ENCODE measurements at regions not wholly inside any gene's neighbourhood (a gene's known extent, or its start where the extent isn't known, plus 50 kb on each side); places are given as distances from the start of the nearest gene placed in this dataset.
"Not testable (repeated sequence)": the region's sequence is repeated elsewhere in the genome, so short reads cannot be mapped to it uniquely, and the experiment has no call there.

DNA sequence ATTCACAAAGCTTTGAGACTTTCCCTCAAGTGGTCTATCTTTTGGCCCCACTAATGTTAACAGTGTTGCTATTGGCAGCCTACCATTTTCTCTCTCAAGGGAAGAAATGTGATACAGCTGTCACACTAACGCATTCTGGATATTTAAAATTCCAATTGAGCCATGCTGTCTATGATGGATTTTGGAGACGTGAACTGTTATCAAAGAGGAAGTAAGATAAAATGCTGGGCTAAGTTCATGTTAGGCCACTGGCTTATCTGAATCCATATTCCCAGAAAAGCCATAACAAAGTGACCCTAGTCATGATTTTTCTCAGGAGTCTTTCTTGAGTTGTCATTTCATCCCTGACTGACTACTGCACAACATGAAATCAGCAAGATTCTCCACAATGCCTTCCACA, 200.2 kb downstream of the PHLDA1 start:
- no peak for DNase-seq

DNA sequence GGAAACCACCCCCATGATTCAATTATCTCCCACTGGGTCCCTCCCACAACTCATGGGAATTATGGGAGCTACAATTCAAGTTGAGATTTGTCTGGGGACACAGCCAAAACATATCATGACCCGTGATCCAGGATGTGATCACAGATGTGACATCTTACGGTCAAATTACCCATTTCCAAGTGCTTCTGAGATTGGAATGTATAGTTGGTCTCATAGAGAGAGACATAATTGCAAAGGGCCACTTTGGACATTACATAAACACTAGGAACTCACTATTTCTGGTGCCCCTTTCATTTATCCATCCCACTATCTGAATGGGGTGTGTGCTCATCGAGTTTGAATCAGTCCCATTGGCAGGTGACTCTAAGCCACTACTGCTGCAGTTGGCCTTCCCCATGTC, 204.5 kb downstream of the PHLDA1 start:
- DNase-seq: no peak

DNA sequence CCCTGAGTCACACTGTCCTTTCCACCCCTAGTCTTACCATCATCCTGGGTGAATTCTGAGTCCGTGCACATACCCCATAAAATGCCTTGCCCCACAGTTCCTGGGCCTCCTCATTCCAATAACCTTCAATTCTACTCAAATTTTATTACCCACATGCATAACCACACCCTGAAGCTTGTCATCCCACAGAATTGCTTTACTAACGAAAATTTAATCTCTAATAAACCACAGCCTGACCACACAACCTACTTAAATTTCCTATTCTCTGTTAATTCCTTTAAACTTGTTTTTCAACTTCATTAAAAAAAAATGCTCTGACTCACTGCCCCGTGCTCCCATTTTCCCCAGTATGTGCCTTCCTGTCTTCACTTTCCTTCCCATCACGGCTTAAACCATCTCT, 205.9 kb downstream of the PHLDA1 start:
- DNase-seq: no peak

DNA sequence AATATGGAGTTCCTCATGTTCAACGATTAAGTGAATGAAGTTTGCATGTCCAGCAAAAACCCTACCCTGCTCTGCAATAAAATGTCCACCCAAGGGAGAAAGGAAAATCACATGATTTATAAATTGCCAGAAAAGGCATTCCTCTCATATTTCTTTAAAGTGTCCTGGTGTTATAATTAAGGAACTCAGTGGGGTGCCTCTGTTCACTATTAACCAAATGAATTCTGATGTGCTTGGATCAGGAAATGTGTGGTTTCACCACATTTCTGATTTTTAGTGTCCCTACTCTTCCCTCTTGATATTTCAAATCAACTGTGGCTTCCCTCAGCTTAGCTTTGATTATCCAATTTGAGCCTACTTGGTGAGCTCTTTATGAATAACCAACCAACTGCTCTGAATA, 208.1 kb downstream of the PHLDA1 start:
- DNase-seq: no peak

DNA sequence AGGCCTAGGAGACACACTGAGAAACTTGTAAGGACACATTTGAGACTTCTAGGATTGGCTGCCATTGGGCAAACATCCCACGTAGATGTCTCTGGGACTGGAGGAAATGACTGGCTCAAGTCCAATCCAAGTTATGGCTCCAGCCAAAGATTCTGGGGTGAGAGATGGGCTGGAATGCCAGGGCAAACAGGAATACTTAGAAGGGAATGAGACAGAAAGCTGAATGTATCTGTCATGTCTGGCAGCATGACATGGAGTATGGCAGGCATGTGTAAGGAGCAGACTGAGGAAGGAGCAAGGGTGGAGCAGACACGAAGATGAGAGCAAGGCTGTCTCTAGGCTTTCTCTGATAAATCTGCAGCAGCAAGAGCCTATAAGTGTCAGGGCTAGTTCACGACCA, 209.2 kb downstream of the PHLDA1 start:
- DNase-seq: no peak

DNA sequence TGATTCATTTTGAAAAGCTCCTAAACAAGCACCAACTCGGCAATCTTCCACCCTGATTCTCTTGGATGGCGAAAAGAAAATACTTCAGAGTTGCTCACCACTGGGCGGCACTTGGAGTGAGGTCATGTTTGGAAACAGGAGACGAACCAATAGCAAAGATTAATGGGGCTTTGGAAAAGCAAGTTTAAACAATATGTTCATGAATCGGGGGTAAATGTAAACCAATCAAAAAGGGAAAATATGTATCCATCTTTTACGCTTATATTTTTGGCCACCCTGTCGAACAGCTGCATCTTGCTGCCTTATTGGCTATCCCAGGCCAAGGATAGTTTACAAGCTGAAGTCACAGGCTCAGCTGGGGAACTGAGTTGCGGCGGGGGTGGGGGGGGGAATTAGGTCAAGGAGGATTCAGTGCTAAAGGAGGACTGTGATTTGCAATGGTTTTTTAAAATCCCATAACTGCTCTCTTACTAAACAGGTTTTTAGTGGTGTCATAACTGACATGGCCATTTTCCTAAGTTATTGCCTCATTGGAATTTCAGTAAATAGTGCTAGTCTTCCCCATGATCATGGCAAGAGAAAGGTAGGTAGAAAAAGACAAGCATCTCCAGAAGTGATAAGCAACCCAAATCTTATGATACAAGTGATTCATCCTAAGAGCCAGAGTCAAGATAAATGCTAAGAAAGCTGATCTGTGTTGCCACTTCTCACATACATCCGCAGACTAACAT, 210.6 kb downstream of the PHLDA1 start:
- no peak for DNase-seq

DNA sequence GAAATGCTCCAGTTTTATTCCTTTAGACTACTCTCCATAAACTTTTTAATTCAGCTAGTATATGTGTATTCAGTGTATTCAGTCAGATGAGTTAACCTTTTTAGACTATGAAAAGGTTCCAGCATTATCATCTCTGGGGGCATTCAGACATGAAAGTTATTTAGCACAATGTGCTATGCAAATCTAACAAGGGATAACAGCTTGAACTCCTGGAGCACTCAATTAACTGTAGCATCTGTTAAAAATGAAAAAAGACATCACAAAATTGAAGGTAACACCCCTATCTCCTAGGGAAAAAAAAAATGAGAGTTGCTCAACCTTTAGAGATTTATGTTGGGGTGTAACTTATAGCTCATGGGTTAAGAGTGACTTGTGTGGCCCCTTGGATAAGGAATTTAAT, 211.5 kb downstream of the PHLDA1 start:
- no peak for DNase-seq

DNA sequence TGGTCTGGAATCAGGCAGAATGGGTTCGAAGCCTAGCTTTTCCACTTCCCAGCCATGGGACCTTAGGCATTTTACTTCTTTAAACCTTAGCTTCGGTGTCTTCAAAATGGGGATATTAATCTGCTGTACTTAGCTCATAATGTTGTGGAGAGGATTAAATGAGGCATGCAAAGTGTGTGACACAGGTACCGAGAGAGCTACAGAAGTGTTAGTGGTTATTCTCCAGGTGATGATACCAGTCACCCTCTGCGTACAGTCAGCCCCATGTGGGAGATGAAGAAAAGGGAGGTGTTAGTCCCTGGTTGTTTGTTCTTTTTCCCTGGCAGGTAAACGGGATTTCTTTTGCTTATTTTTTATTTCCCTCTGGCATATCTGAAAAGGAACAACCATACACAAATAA, 212.1 kb downstream of the PHLDA1 start:
- DNase-seq: no peak

DNA sequence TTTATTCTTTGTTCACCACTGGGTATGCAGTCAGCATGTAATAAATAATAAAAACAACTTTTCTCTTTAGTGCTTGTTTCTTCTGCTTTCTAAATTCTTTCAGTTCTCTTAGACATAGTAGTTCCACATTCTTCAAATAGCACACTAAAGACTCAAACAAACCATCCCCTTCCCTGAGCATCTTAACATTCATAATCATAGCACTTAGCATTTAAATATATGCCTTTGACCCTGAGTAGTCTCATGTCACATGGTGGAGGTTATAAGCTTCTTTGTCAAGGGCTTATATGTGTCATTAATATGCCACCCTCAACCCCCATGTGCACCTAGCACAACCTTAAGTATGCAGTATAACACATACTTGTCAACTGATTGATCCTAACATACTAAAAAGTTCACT, 212.7 kb downstream of the PHLDA1 start:
- no peak for DNase-seq

DNA sequence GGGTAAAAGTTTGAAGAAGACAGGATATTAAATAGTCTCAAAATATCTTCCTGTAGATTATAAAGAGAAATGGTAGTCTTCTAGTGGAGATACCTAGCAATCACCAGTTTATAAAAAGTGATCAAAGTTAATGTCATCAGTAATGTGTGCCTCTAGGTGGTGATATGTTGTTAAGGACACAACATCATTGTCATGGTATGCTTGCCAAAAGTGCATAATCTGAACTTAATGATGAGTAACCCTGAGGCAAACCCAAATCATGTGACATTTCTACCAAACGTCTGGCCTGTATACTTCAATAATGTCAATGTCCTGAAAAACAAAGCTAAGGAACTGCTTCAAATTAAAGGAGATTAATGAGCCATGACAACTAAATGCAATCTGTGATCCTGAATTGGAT, 214.7 kb downstream of the PHLDA1 start:
- peak; percentile 22 for DNase-seq

DNA sequence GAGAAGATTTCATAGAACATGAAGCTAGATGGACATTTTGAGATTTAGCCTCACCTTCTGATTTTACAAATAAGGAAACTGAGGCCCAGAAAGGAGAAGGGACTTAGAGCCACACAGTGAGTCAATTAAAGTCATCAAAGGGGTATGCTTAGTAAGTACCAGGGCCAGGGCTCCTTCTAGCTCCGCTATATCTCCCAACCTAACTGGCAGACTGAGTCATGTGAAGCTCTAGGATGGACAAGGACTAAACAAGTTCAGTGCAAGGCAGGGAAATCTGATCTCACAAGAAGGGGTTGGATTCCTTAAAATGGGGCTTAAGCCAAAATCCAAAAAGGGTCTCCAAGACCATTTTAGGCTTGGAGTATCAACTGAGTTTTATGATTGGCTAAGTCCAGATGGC, 215.8 kb downstream of the PHLDA1 start:
- DNase-seq: no peak

DNA sequence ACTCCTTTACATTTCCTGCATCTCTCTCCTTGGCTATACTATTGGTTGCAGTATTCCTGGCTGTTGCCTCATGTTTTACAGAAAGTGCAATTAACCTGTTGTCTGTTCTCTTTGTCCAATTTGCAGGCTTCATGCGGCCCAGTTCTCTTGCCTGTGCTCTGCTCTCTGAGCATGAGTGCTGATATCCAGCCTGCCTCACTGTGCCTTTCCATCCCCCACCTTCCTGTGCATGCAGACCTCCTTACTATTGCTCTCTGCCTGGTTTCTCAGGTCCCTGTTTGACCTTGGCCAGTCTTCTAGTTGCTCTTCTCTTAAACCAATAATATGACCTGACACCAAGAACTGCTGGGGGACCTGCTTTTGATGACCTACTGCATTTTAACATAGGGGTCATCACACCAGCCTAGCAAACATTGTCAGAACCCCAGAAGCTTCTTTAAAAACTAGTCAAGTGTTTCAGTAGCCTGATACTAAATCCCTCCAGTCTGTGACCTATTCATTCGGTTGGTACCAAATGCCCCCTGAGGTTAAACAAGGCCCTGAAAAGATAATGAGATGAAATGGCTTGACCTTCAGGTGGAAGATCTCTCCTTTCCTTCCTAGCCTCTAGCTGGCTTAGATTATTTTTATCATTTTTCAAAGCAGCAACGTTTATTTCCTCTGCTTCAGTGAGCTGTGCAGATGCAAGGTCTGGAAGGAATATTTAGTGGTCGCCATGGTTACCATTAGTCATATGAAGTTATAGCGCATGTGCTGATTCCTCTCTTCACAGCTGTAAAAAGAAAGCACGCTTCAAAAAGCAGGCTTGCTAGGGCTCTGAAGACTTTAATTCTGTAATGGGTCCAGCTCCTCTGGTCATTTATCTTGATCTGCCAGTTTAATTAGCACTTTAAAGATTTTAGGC, 216.5 kb downstream of the PHLDA1 start:
- no peak for DNase-seq

DNA sequence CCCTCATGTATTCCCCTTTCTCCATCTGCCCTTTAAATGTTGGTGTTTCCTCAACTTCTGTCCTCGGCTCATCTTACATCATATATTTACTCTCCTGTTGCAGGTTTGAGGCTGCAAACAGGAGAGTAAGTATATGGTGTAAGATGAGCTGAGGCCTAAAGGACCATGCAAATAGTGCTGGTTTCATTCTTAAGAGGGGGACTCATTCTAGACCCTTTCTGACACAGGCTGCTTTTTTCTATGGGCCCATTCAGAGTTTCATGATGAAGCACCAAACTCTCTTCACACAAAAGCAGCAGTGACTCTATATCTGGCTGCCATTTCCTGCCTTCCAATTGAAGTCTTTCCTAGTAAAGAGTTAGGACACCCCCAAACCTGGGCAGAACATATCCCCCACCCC, 218.5 kb downstream of the PHLDA1 start:
- no peak for DNase-seq

DNA sequence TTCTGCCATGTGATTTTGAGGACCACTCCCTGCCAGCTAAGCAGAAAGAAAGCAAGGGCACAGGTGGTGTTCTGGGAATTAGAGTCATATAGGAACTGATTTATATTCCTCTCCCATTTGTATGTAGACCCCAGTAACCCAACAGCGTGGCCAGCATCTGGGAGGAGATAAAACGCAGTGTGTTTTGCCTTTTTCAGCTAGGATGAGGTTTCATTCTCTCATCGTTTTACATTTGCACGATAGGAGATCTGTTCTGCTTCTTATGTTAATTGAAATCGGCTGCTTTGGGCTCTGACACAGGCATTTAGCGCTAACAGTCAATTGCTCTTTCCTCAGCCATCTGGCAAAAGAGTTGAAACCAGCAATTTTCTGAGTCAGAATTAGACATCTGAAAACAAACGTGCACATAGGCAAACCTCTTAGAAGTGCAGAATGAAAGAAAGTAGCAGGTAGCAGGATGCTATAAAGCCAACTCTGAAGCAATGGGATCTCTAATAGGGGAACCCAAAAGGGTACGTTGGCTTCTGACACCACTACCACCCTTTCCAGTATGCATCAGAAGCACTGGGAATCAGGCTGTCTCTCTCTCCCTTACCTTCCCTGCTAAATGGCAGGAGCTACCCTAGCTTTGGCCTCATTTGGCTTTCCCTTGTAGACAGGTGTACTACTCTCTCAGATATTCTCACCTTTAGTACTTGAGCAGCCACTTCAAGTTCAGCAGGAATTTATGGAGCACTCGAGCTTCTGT, 219.1 kb downstream of the PHLDA1 start:
- peak; percentile 15 for DNase-seq

DNA sequence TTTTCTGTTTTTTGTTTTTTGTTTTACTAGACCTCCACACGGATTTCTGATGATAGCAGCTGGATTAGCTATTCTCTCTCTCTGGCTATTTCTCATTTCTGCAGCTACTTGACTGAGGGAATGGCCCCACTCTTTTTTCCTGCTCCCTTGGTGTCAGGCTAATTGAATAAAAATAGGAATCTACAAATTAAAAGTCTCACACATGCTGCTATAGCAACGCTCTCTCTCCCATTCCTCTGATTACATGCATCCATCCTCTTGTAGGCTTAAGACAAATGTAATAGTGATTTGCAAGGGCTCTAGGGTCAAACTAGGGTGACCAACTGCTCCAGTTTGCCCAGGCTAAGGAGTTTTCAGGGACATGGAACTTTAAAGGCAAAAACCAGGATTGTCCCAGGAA, 221.8 kb downstream of the PHLDA1 start:
- no peak for DNase-seq

DNA sequence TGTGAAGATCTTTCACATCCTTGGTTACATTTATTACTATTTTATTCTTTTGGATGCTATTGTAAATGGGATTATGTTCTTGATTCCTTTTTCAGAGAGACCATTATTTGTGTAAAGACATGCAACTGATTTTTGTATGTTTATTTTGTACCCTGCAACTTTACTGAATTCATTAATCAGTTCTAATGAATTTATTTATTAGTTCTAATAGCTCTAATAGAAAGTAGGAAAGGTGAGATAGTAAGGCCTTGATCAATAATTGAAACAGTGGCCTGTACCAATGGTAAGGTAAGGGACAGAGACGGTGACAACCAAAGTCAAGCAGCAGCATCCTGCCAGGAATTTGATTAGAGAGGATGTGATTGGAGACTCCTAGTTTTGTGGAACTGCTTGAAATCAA, 224.1 kb downstream of the PHLDA1 start:
- no peak for DNase-seq

DNA sequence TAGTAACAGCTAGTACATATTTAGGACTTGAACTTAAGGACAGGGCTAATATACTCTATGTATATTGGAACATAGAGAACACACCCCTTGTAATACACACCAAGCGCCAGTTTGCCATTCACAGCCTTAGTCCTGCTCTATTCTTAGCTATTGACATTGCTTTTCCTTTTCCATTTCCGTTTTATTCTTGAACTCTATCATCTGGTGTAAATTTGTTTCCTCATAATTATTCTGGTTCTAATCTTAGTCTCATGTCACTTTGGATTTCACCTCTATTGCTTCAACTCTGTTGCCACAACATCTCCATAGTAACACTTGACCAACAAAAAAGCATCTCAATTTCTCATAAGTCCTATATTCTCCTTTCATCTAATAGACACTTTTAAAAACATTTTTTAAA, 225.7 kb downstream of the PHLDA1 start:
- no peak for DNase-seq

DNA sequence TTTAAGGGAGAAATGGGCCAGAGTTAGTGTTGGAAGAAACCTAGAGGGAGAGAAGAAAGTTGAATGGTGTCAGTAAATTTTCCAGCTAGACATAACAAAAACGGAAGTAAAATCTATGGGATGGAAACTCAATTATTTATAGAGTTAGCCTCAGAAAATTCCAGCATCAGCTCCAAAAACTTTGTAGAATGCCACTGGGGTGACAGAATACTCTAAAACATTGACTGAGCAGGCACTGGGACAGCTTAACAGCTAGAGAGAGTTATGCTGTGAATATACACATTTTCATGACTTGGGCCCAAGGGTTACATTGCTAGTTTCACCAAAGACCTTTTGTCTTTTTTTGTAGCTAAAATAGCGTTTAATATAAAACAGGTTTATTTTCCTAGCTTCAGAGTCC, 226.3 kb downstream of the PHLDA1 start:
- no peak for DNase-seq

DNA sequence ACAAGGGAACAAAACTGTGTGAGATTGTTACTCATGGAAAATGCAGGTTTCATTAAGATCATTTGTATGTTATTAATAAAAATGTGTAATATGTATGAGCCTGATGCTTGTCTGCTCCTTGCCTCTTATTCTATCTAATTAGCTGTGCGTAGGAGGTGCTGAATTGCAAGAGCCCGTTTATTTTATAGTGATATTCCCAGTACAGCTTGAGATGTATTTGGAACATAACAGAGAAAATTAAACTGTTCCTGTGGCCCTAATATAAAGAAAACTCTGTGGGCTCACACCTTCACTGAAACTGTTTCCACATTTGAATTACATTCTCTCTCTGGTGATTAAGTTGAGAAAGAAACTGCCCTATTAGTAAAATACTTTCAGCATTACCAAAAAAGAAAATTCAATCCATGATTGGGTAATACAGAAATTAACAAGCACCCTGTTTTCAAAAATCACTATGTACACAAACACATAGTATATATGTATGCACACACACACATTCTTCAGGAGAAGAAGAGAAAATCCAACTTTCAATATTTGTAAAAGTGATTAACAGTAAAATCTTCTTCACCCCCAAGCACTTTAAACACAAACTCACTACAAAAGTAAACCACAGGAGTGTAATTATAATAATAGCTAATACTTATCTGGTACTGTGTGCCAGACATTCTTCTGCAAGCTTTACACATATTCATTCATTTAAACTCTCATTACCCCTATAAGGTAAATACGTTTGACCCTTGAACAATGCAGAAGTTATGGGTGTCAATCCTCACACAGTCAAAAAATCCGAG, 233.2 kb downstream of the PHLDA1 start:
- no peak for DNase-seq

DNA sequence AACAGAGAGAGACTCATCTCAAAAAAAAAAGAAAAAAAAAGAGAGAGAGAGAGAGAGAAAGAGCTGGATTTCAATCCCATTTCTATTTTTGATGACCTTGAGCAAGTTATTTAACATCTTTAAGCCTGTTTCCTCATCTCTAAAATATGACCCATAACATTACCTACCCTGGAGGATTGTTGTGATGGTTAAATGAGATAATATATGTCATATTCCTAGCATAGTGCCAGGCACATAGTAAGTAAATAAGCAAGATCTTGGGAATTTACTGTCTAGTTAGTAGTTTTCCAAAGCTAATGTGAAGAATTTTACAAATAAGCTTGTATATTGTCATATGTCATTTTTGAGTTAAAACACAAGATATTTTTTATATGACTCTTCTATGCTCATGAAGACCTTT, 236.5 kb downstream of the PHLDA1 start:
- DNase-seq: no peak

DNA sequence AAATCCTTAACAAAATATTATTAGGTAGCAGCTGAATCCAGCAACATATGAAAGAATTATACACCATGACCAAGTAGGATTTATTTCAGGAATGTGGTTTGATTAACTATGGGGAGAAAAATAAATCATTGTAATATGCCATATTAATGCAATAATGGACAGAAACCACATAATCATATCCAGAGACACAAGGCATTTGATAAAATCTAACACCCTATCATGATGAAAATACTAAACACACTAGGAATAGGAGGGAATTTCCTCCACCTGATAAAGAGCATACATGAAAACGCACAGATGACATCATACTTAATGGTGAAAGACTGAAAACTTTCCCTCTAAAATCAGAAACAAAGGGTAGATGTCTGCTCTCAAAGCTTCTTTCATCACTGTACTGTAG, 238.9 kb downstream of the PHLDA1 start:
- DNase-seq: no peak

DNA sequence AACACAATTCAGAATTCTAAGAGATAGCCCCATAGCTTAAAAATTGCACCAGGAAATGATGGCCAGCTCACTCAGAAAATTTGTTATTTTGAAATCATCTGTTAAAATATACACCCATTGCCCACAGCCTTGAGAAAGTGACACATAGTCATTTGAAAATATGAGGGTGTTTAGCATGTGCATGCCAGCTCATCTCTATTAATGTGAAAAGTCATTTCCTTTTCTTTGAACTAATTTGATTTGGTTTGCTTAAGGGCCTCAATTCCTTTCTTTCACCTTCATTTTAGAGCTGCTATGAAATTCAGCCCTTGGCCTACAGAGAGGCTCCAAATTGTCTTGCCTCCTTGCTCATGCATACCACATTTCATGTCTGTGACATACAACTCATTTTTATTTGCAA, 241.4 kb downstream of the PHLDA1 start:
- DNase-seq: no peak

DNA sequence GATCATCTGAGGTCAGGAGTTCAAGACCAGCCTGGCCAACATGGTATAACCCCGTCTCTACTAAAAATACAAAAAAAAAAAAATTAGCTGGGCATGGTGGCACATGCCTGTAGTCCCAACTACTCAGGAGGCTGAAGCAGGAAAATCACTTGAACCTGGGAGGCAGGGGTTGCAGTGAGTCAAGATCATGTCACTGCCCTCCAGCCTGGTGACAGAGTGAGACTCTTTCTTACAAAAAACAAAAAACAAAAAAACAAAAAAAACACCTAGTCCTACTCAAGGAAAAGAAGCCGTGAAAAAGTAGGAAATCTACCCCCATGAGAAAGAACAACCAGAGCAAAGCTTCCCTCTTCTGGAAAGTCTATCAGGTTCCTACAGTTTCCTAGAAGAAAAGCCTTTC, 244.4 kb downstream of the PHLDA1 start:
- DNase-seq: not testable (repeated sequence)
